ENCODE measurements at regions not wholly inside any gene's neighbourhood (a gene's known extent, or its start where the extent isn't known, plus 50 kb on each side); places are given as distances from the start of the nearest gene placed in this dataset.

DNA sequence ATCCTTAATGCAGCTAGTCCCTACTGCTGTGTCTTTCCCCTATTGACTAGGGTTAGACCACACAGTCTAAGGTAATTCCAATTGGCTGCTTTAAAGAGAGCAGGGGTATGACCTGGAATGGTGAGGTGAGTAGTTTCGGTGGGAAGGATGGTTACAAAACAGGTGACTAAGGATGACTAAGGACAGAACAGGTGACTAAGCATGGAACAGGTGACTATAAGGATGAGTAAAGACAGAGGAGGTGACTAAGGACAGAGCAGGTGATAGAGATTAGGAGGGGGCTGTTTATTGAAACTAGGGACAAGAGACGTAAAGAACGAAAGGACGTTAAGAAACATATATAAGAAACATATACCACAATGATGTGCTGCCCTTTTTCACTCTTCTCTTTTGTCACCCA, 145.1 kb upstream of the TMEM106B start:
- H3K4me3 Mint-ChIP-seq: no peak overlapping the region
- H3K4me1 Mint-ChIP-seq: peaks cover 3% of the 10 kb centered on the region
- POLR2A ChIA-PET: no interaction called here
- no peaks in the 10 kb centered on the region for H3K27me3 Mint-ChIP-seq
- no peaks in the 10 kb centered on the region for H3K9me3 Mint-ChIP-seq
- H3K36me3 Mint-ChIP-seq (ENCODE audit: low read depth): no peaks in the 10 kb centered on the region
- CTCF ChIA-PET: interaction anchor here (1.2 kb wide), 2 partner anchors 254 to 256 kb away, joined by 4 read pairs; no protein-coding TSS in a partner anchor
- H3K27ac Mint-ChIP-seq: no peak overlapping the region
- DNase-seq: no peak

DNA sequence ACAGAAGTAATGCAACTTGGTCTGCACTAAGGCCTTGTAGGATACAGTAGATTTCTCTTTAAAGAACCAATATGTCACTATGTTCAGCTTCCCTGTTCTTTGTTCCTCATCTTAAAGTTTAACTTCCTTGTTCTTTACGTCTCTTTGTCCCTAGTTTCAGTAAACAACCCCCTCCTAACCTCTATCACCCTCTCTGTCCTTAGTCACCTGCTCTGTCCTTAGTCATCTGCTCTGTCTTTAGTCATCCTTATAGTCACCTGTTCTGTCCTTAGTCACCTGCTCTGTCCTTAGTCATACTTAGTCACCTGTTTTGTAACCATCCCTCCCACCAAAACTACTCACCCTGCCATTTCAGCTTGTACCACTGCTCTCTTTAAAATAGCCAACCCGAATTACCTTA, 144.6 kb upstream of the TMEM106B start:
- no peaks in the 10 kb centered on the region for H3K9me3 Mint-ChIP-seq
- H3K27me3 Mint-ChIP-seq: no peaks in the 10 kb centered on the region
- no peak for DNase-seq
- no peak overlapping the region for H3K27ac Mint-ChIP-seq
- peaks cover 3% of the 10 kb centered on the region for H3K4me1 Mint-ChIP-seq
- ChIA-PET CTCF (interaction anchor here (1.0 to 1.5 kb wide), 3 partner anchors 142 to 256 kb away, joined by 4 to 6 read pairs (median 4); no protein-coding TSS in a partner anchor), POLR2A (no interaction called here)
- no peaks in the 10 kb centered on the region for H3K36me3 Mint-ChIP-seq (ENCODE audit: low read depth)
- H3K4me3 Mint-ChIP-seq: no peak overlapping the region

DNA sequence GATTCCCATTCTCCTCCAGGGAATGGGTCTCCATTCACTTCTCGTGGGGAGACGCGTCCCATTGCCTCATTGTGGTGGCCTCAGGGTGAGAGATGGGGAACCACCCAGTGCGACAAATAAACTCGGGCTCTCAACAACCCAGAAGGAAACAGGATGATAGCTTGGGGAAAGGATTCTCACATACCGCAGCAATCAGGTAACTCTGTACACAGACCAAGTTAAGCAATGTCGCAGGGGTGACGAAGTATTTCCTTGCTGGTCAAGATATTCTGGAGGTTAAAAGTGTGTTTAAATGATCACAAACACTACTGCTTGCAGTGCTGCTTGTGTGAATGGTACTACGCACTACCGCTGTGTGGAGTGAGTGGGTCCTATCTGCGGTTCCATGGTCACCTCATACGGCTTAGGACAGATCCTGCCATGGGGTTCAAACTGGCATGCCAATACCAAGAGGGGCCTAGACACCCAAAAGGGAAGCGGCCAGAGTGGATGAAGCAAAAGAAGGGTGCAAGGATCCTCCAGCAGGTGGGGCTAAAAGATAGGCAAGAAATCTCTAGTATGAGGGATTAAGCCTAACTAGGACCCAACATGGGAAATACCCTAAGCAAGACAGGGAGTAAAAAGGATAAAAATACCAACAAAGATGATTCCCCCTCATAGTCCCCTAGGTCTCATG, 143.8 kb upstream of the TMEM106B start:
- no peaks in the 10 kb centered on the region for H3K36me3 Mint-ChIP-seq (ENCODE audit: low read depth)
- no peak overlapping the region for H3K27ac Mint-ChIP-seq
- H3K9me3 Mint-ChIP-seq: no peaks in the 10 kb centered on the region
- peaks cover 3% of the 10 kb centered on the region for H3K4me1 Mint-ChIP-seq
- no peaks in the 10 kb centered on the region for H3K27me3 Mint-ChIP-seq
- DNase-seq: peak; percentile 59
- no peak overlapping the region for H3K4me3 Mint-ChIP-seq
- POLR2A ChIA-PET: no interaction called here
- CTCF ChIA-PET: interaction anchor here (1.0 to 1.5 kb wide), 2 partner anchors 141 to 255 kb away, joined by 4 to 6 read pairs; no protein-coding TSS in a partner anchor

DNA sequence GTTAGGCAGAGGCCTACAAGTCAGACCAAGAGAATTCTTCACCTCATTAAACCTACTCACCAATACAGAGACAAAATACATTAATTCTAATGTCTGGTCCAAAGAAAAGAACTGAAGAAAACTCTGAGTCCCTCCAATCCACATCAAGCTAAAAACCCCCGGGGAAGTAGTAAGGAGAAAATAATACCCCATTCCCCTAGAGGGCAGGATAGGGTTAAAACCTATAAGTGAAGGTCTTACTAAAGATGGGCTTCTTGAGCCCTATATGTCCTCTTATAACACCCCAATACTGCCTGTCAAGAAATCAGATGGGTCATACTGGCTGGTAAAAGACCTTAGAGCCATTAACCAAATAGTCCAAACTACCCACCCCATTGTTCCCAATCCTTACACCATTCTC, 141.3 kb upstream of the TMEM106B start:
- CTCF ChIA-PET: interaction anchor here (1.0 to 2.2 kb wide), 2 partner anchors 222 to 253 kb away, joined by 6 to 10 read pairs; no protein-coding TSS in a partner anchor
- Mint-ChIP-seq H3K27me3 (no peaks in the 10 kb centered on the region), H3K4me1 (peaks cover 3% of the 10 kb centered on the region), H3K27ac (no peak overlapping the region), H3K4me3 (no peak overlapping the region), H3K9me3 (peaks cover 2% of the 10 kb centered on the region), H3K36me3 (ENCODE audit: low read depth) (no peaks in the 10 kb centered on the region)
- POLR2A ChIA-PET: no interaction called here
- DNase-seq: no peak

DNA sequence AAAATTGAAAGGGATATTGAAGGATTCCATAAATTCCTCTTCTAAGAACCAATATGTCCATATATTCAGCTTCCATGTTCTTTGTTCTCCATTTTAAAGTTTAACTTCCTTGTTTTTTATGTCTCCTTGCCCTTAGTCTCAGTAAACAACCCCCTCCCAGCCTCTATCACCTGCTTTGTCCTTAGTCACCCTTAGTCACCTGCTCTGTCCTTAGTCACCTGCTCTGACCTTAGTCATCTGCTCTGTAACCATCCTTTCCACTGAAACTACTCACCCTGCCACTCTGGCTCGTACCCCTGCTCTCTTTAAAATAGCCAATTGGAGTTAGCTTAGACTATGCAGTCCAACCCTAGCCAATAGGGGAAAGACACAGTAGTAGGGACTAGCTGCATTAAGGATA, 136.2 kb upstream of the TMEM106B start:
- Mint-ChIP-seq H3K4me1 (no peaks in the 10 kb centered on the region), H3K27me3 (no peaks in the 10 kb centered on the region), H3K9me3 (peaks cover 13% of the 10 kb centered on the region), H3K36me3 (ENCODE audit: low read depth) (peaks cover 8% of the 10 kb centered on the region), H3K4me3 (no peak overlapping the region), H3K27ac (no peak overlapping the region)
- CTCF ChIA-PET: interaction anchor here (0.5 kb wide), 1 partner anchor 169 kb away, joined by 3 read pairs; no protein-coding TSS in a partner anchor
- DNase-seq: no peak
- POLR2A ChIA-PET: no interaction called here

DNA sequence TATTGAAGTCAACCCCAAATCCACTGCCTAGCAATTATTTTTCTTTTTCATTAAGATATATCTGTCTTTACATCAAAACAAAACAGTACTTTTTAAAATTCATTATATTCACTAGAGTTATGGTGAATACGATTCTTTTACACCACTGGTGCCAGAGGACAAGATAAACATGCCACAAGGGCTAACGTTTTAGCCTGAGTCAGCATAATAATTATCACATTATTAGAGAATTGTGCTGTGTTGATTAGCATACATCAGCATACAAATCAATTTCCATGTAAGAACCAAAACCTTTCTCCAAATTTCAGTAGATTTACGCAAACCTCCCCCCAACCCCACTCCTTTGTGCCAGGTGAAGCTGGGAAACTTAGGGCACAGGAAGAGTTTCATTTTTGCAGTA, 131.1 kb upstream of the TMEM106B start:
- H3K36me3 Mint-ChIP-seq (ENCODE audit: low read depth): peaks cover 8% of the 10 kb centered on the region
- ChIA-PET CTCF (no interaction called here), POLR2A (no interaction called here)
- DNase-seq: no peak
- H3K9me3 Mint-ChIP-seq: peaks cover 8% of the 10 kb centered on the region
- H3K27ac Mint-ChIP-seq: no peak overlapping the region
- H3K4me3 Mint-ChIP-seq: no peak overlapping the region
- H3K4me1 Mint-ChIP-seq: no peaks in the 10 kb centered on the region
- peaks cover 3% of the 10 kb centered on the region for H3K27me3 Mint-ChIP-seq

DNA sequence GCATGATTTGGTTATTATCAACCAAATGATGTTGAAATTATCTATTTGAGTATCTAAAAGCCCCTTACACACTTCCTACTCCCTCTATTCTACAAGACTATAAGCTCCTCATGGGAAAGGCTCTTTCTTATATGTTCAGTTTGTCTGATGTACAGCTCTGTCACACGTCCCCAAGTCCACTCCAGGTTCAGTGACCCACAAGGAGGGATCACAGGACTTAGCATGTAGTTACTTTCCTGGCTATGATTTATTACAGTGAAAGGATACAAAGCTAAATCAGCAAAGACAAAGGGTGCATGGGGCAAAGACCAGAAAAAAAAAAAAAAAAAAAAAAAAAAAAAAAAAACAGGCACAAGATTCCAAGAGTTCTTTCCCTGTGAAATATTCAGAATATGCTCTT, 125.6 kb upstream of the TMEM106B start:
- Mint-ChIP-seq H3K36me3 (ENCODE audit: low read depth) (no peaks in the 10 kb centered on the region), H3K4me3 (no peak overlapping the region), H3K27me3 (peaks cover 5% of the 10 kb centered on the region), H3K4me1 (no peaks in the 10 kb centered on the region), H3K9me3 (no peaks in the 10 kb centered on the region), H3K27ac (no peak overlapping the region)
- CTCF ChIA-PET: interaction anchor here (0.7 kb wide), 1 partner anchor 1108 kb away, joined by 4 read pairs; no protein-coding TSS in a partner anchor
- POLR2A ChIA-PET: no interaction called here
- no peak for DNase-seq

DNA sequence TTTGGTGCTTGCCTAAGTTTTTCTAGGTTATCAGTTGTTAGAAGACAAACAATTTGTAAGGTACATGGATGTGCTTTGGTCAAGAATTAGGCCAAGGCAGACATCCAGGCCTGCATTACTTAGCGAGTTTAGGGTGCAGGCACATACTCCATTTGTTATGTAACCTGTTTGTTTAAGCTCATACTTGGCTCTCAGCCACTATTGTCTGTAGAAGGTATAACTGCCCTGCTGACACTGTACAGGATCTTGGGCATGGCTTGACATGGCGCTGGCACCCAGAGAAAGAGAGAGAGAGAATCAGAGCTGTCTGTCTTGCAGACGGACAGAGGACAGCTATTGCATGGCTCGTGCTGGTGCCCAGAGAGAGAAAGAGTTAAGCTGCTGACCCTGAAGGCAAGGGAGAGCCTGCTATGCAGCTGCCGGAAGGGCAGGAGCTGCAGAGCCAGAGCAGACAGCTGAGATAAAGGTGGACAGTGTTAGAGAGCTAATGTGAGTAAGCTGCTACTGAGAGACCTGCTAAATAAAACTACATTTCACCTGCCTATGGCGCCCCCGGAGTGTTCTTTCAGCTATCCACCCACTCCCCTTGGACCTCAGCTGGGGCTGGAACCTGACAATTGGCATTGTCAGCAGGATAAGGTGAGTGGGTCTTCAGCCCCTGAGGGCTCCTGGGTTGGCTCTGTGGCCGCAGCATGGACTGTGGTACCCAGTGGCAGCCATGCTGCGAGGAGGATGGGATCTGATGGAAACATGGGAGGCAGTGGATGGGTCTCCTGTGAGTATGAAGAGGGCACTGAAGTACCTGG, 120.9 kb upstream of the TMEM106B start:
- Mint-ChIP-seq H3K4me3 (no peak overlapping the region), H3K27ac (no peak overlapping the region), H3K4me1 (no peaks in the 10 kb centered on the region), H3K9me3 (no peaks in the 10 kb centered on the region), H3K27me3 (peaks cover 2% of the 10 kb centered on the region), H3K36me3 (ENCODE audit: low read depth) (no peaks in the 10 kb centered on the region)
- DNase-seq: no peak
- POLR2A ChIA-PET: no interaction called here
- CTCF ChIA-PET: no interaction called here

DNA sequence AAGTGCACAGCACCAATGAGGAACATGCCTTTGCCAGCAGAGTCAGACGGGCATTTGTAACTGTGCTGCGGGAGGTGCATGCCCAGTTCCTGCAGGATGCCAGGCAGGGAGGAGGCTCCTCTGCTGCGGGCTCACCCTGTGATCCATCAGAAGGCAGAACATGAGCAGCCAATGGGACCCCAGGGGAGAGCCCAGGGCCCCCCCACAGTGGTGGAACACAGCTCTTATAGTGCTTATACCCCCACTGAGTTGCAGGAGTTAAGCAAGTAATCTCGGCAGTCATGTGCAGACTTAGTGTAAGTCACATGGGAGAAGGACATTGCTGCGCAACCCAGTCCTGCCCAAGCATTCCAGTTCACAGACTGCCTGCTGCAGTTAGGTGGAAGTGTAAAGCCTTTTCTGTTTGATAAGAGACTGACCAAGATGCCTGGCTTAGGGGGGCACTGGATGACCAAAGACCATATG, 120.3 kb upstream of the TMEM106B start:
- Mint-ChIP-seq H3K4me1 (no peaks in the 10 kb centered on the region), H3K4me3 (no peak overlapping the region), H3K36me3 (ENCODE audit: low read depth) (no peaks in the 10 kb centered on the region), H3K27ac (no peak overlapping the region), H3K9me3 (no peaks in the 10 kb centered on the region), H3K27me3 (no peaks in the 10 kb centered on the region)
- ChIA-PET POLR2A (no interaction called here), CTCF (no interaction called here)
- DNase-seq: no peak

DNA sequence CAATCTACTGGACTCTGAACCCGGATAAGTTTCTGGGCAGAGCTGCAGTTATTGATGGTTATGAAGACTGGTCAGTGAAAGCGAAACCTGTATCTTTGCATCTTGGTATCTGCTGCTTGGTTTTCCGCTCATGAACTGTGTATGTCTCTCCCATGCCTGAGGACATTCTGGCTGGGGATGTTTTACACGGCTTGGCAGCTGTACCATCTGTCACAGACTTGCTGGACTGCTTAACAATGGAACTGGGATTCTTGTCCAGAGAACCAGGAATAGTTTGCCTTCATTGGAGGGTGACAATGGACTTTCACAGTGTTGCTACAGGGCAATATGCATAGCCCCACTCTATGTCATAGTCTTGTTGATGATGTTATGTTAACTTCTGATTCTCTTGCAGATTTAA, 119.9 kb upstream of the TMEM106B start:
- H3K4me3 Mint-ChIP-seq: no peak overlapping the region
- no peaks in the 10 kb centered on the region for H3K36me3 Mint-ChIP-seq (ENCODE audit: low read depth)
- ChIA-PET CTCF (no interaction called here), POLR2A (no interaction called here)
- H3K9me3 Mint-ChIP-seq: no peaks in the 10 kb centered on the region
- no peak overlapping the region for H3K27ac Mint-ChIP-seq
- no peaks in the 10 kb centered on the region for H3K4me1 Mint-ChIP-seq
- no peak for DNase-seq
- H3K27me3 Mint-ChIP-seq: no peaks in the 10 kb centered on the region

DNA sequence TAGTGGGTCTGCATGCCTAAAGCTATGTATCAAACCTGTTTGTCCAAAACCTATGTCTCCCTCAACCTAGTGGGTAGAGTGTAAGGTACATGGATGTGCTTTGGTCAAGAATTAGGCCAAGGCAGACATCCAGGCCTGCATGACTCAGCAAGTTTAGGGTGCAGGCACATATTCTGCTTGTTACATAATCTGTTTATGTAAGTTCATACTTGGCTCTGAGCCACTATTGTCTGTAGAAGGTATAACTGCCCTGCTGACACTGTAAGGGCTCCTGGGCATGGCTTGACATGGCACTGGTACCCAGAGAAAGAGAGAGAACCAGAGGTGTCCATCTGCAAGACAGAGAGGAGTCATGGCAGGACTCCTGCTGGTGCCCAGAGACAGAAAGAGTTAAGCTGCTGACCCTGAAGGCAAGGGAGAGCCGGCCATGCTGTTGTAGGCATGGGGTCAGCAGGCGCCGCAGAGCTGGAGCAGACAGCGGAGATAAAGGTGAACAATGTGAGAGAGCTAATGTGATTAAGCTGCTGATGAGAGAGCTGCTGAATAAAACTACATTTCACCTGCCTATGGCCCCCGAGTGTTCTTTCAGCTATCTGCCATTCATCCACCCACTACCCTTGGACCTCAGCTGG, 118.5 kb upstream of the TMEM106B start:
- H3K4me3 Mint-ChIP-seq: no peak overlapping the region
- no peak for DNase-seq
- H3K9me3 Mint-ChIP-seq: no peaks in the 10 kb centered on the region
- CTCF ChIA-PET: no interaction called here
- no peaks in the 10 kb centered on the region for H3K36me3 Mint-ChIP-seq (ENCODE audit: low read depth)
- H3K4me1 Mint-ChIP-seq: no peaks in the 10 kb centered on the region
- H3K27ac Mint-ChIP-seq: no peak overlapping the region
- POLR2A ChIA-PET: no interaction called here
- H3K27me3 Mint-ChIP-seq: no peaks in the 10 kb centered on the region

DNA sequence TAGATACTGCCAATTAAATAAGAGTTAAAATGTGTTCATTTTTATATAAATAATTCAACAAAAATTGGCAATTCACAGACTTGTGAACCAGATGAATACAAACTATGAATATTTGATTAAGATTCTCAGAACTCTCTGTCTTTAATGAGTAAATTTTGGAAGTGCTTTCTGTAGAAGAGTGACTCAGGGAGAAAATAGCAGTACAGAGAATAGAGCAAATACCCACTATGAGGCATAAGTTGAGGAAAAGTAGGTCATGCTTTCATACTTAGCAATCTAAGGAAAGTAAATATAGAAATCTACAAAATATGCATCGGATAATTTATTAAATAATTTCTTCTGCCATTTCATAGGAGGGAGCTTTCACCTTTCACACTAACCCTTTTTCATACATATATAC, 117.7 kb upstream of the TMEM106B start:
- no peaks in the 10 kb centered on the region for H3K27me3 Mint-ChIP-seq
- ChIA-PET CTCF (no interaction called here), POLR2A (no interaction called here)
- H3K36me3 Mint-ChIP-seq (ENCODE audit: low read depth): no peaks in the 10 kb centered on the region
- H3K9me3 Mint-ChIP-seq: no peaks in the 10 kb centered on the region
- no peaks in the 10 kb centered on the region for H3K4me1 Mint-ChIP-seq
- no peak overlapping the region for H3K4me3 Mint-ChIP-seq
- DNase-seq: no peak
- H3K27ac Mint-ChIP-seq: no peak overlapping the region

DNA sequence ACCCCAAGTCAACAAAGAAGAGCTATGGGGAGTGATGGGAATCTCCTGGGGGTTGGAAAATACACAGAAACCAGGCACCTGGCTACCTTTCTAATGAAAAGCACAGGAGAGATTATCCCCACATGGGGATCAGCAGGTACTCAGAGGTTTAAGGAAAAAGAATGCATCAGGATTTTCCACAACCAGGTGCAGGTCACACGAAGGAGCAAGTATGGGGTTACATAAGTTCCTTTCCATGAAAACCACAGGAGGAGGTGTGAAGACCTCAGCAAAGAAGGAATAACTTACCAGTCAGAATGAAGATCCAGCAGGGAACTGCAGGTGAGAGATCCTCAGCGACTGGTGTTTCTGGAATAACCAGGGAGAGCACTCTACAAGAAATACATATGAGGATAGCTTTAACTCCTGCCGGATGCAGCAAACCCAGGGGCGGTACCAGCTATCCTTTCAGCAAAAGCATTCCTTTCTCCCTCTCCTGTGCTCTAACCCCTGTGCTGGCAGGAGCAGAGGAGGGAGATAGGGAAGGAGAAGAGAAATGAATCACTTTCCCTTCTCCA, 116.7 kb upstream of the TMEM106B start:
- Mint-ChIP-seq H3K9me3 (no peaks in the 10 kb centered on the region), H3K27ac (no peak overlapping the region), H3K27me3 (no peaks in the 10 kb centered on the region), H3K36me3 (ENCODE audit: low read depth) (no peaks in the 10 kb centered on the region), H3K4me1 (no peaks in the 10 kb centered on the region), H3K4me3 (no peak overlapping the region)
- POLR2A ChIA-PET: no interaction called here
- no peak for DNase-seq
- CTCF ChIA-PET: interaction anchor here (1.0 kb wide), 1 partner anchor 18 kb away, joined by 3 read pairs; no protein-coding TSS in a partner anchor

All from activated CD4-positive, alpha-beta memory T cell treated with anti-CD3 and anti-CD28 coated beads, Interleukin-2, amount 10 ng/mL, durations not matched to agents 7 days and 5 days (primary cell).